CD4-positive, alpha-beta T cell (primary cell): ENCODE measurements at regions not wholly inside any gene's neighbourhood (a gene's known extent, or its start where the extent isn't known, plus 50 kb on each side); places are given as distances from the start of the nearest gene placed in this dataset.

ENCODE experiments used
- ATAC-seq: fragments of 200-7000 bp; cut with Tn5 transposase; one replicate; pipeline ENCODE4 v1.10.0; 2022; ENCODE audit warnings: mild to moderate bottlenecking; ENCODE audit not compliant: poor library complexity
- CTCF ChIA-PET: fragments of 350-600 bp; sonication (Branson Sonifier 250); formaldehyde crosslinking; loops from one replicate; lab custom pipeline; 2021; ENCODE audit warnings: antibody characterized with exemption, inconsistent platforms; lab: Charles Lee
- POLR2A ChIA-PET: fragments of 350-600 bp; sonication (Branson Sonifier 250); formaldehyde crosslinking; loops from one replicate; lab custom pipeline; 2021; ENCODE audit warnings: antibody characterized with exemption, inconsistent platforms; lab: Charles Lee
- DNase-seq, 14 experiments: peaks; one replicate each; pipeline ENCODE4 v3.0.0-alpha.2; 2013 to 2020; ENCODE audit warnings: mixed read lengths in 2 of 14
- H3K27ac ChIP-seq, 2 donors: one replicate each; pipeline versions ENCODE4 v1.5.1 to v1.7.0; 2013; ENCODE audit warnings: low read length in 2 of 2, low read depth in 1 of 2, mild to moderate bottlenecking in 1 of 2
- H3K27me3 ChIP-seq, 2 experiments: 1 replicate in 1 of 2; 2 replicates in 1 of 2; pipeline versions ENCODE4 v1.6.1 to v1.7.0; 2013; ENCODE audit warnings: low read length in 2 of 2, control low read depth in 1 of 2, mild to moderate bottlenecking in 1 of 2, moderate library complexity in 1 of 2; ENCODE audit not compliant: insufficient read depth in 2 of 2, control insufficient read depth in 1 of 2
- H3K36me3 ChIP-seq: one replicate; pipeline ENCODE4 v1.6.1; 2013; ENCODE audit warnings: low read length, control low read depth; ENCODE audit not compliant: insufficient read depth
- H3K4me1 ChIP-seq: one replicate; pipeline ENCODE4 v1.6.1; 2013; ENCODE audit warnings: low read length, control low read depth; ENCODE audit not compliant: insufficient read depth
- H3K4me3 ChIP-seq: one replicate; pipeline ENCODE4 v1.5.1; 2013; ENCODE audit warnings: mild to moderate bottlenecking, low read length, moderate library complexity
- H3K9me3 ChIP-seq, 2 experiments: 1 replicate in 1 of 2; 2 replicates in 1 of 2; pipeline versions ENCODE4 v1.6.1 to v1.7.0; 2013; ENCODE audit warnings: low read length in 2 of 2, mild to moderate bottlenecking in 2 of 2, control low read depth in 1 of 2, moderate library complexity in 1 of 2; ENCODE audit not compliant: control insufficient read depth in 1 of 2, insufficient read depth in 1 of 2
- H3K27ac Mint-ChIP-seq: one replicate; pipeline ENCODE4 v1.8.0; 2020; ENCODE audit warnings: mixed read lengths
- H3K27me3 Mint-ChIP-seq: one replicate; pipeline ENCODE4 v1.8.0; 2021; ENCODE audit warnings: mixed read lengths
- H3K36me3 Mint-ChIP-seq: one replicate; pipeline ENCODE4 v1.8.0; 2021; ENCODE audit warnings: low read depth, mixed read lengths
- H3K4me1 Mint-ChIP-seq: one replicate; pipeline ENCODE4 v1.8.0; 2021; ENCODE audit warnings: low read depth, mixed read lengths
- H3K4me3 Mint-ChIP-seq: one replicate; pipeline ENCODE4 v1.8.0; 2020; ENCODE audit warnings: mild to moderate bottlenecking, mixed read lengths
- H3K9me3 Mint-ChIP-seq: one replicate; pipeline ENCODE4 v1.8.0; 2020; ENCODE audit warnings: mixed read lengths
- intact Hi-C, 2 experiments: fragments of 100-400 bp; cut with DNase I in 1 of 2; cut with micrococcal nuclease in 1 of 2; formaldehyde crosslinking; loops; one replicate each; pipeline versions ENCODE4 v1.15.1 to v1.9.0; 2023 to 2025; cut with DNase I, micrococcal nuclease
- TF ChIP-seq, protein P1 (sequence below): fragments of 200-600 bp; IDR thresholded peaks from one replicate; pipeline ENCODE4 v1.8.0; 2022; ENCODE audit warnings: antibody characterized with exemption, mild to moderate bottlenecking

DNA sequence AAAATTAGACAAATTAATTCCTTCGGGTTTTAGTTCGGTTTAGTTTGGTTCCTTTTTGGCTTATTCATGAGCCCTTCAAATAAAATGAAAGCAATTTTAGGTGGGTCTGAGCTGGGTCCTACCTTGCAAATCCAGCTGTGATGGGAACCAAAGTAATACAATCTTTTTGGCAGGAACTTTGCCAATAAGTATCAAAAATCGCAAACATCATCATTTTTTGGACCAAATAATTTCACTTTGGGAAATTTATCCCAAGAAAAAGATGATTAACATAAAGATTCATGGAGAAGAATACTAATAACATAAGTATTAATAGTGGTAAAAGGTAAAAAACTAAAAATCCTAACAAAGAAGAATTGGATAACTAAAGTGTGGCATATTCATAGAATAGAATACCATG, 67.8 kb upstream of the MYOCD start:
- H3K27me3 ChIP-seq = no peaks in the 10 kb centered on the region
- no peak overlapping the region for H3K27ac ChIP-seq
- H3K36me3 ChIP-seq = no peaks in the 10 kb centered on the region
- ChIA-PET POLR2A (no interaction called here), CTCF (no interaction called here)
- no peak overlapping the region for H3K4me3 Mint-ChIP-seq
- DNase-seq (no peak), ATAC-seq (no peak)
- no peaks in the 10 kb centered on the region for H3K4me1 ChIP-seq
- TF ChIP-seq, protein P1, sequence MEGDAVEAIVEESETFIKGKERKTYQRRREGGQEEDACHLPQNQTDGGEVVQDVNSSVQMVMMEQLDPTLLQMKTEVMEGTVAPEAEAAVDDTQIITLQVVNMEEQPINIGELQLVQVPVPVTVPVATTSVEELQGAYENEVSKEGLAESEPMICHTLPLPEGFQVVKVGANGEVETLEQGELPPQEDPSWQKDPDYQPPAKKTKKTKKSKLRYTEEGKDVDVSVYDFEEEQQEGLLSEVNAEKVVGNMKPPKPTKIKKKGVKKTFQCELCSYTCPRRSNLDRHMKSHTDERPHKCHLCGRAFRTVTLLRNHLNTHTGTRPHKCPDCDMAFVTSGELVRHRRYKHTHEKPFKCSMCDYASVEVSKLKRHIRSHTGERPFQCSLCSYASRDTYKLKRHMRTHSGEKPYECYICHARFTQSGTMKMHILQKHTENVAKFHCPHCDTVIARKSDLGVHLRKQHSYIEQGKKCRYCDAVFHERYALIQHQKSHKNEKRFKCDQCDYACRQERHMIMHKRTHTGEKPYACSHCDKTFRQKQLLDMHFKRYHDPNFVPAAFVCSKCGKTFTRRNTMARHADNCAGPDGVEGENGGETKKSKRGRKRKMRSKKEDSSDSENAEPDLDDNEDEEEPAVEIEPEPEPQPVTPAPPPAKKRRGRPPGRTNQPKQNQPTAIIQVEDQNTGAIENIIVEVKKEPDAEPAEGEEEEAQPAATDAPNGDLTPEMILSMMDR = no peak
- peaks cover 0 to 3% of the 10 kb centered on the region in 2 experiments for H3K9me3 ChIP-seq
- intact Hi-C loops = no loop called here
- peaks cover 4% of the 10 kb centered on the region for H3K9me3 Mint-ChIP-seq
- H3K27ac Mint-ChIP-seq = no peak overlapping the region
- no peaks in the 10 kb centered on the region for H3K27me3 Mint-ChIP-seq
- no peak overlapping the region for H3K4me3 ChIP-seq
- H3K4me1 Mint-ChIP-seq = no peaks in the 10 kb centered on the region
- H3K36me3 Mint-ChIP-seq = no peaks in the 10 kb centered on the region

DNA sequence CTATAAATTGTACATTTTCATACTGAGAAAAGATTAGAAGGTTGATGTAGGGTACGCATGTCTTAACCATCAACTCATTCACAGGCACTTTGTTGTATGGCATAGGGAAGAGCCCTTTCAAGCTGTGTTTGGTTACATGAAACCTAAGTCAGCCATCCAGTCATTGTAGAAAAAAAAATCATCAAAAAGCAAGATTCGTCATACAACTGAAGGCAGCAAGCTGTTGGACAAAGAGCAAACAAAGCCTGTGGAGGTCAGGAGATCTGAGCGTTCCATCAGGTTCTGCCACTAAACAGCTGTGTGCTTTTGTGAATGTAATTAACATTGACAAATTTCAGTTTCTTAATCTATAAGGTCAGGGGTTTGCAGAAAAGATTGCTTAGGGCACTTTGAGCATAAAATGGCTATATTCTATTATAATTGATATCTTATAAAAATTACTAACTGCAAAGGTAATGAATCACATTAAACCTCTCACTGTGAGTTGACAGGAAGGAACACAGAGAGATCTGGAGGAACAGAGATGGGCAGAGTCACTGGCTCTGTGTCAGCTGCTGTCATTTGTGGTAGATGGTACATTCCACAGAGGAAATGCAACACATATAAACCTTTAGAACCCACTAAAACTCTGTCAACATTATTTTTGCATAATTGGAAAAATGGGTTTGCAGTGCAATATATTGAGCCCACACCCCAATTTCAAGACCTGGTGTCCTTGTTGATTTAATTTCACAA, 66.3 kb upstream of the MYOCD start:
- H3K9me3 ChIP-seq = peaks cover 0 to 11% of the 10 kb centered on the region in 2 experiments
- intact Hi-C loops = no loop called here
- Mint-ChIP-seq H3K27ac (no peak overlapping the region), H3K4me3 (no peak overlapping the region), H3K36me3 (no peaks in the 10 kb centered on the region), H3K9me3 (peaks cover 4% of the 10 kb centered on the region), H3K27me3 (no peaks in the 10 kb centered on the region), H3K4me1 (no peaks in the 10 kb centered on the region)
- no peak for ATAC-seq
- no peak overlapping the region for H3K27ac ChIP-seq
- H3K4me1 ChIP-seq = no peaks in the 10 kb centered on the region
- no peak overlapping the region for H3K4me3 ChIP-seq
- no peaks in the 10 kb centered on the region for H3K27me3 ChIP-seq
- no peak for DNase-seq
- CTCF ChIA-PET = no interaction called here
- TF ChIP-seq, protein P1 = no peak
- POLR2A ChIA-PET = no interaction called here
- no peaks in the 10 kb centered on the region for H3K36me3 ChIP-seq

DNA sequence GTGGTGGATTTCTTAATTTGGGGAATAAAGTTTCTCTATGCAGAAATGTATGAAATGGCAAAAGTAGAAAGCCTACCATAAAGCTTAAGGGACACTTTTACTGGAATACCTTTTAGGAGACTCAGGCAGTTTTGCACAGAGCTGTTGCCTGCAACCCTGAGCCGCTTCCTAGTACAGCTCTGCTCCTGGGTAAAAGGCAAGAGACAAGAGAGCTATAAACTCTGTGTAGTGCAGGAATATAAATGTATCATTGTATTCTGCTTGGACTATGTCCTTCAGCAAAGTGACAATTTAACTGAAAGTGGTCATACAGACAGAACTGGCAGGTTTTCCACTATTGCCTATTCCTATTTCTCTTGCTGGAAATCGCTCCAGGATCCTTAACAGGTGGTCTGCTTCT, 65.3 kb upstream of the MYOCD start:
- TF ChIP-seq, protein P1 = no peak
- H3K9me3 Mint-ChIP-seq = no peaks in the 10 kb centered on the region
- H3K36me3 Mint-ChIP-seq = no peaks in the 10 kb centered on the region
- intact Hi-C loops = no loop called here
- no peak overlapping the region for H3K27ac Mint-ChIP-seq
- no peaks in the 10 kb centered on the region for H3K27me3 ChIP-seq
- no peak overlapping the region for H3K4me3 Mint-ChIP-seq
- ChIA-PET CTCF (no interaction called here), POLR2A (no interaction called here)
- ATAC-seq (no peak), DNase-seq (no peak)
- H3K27ac ChIP-seq = no peak overlapping the region
- H3K4me1 ChIP-seq = no peaks in the 10 kb centered on the region
- H3K27me3 Mint-ChIP-seq = no peaks in the 10 kb centered on the region
- H3K4me3 ChIP-seq = no peak overlapping the region
- H3K36me3 ChIP-seq = no peaks in the 10 kb centered on the region
- peaks cover 3 to 13% of the 10 kb centered on the region in 2 experiments for H3K9me3 ChIP-seq
- H3K4me1 Mint-ChIP-seq = no peaks in the 10 kb centered on the region
